Skeletal muscle satellite cell (primary cell): ENCODE measurements at regions not wholly inside any gene's neighbourhood (a gene's known extent, or its start where the extent isn't known, plus 50 kb on each side); places are given as distances from the start of the nearest gene placed in this dataset.

Experiments
- H3K27me3 ChIP-seq: 2 replicates; pipeline ENCODE4 v1.7.0; 2013; ENCODE audit warnings: low read length; ENCODE audit not compliant: control insufficient read depth, insufficient read depth
- H3K36me3 ChIP-seq: 2 replicates; pipeline ENCODE4 v1.7.0; 2013; ENCODE audit warnings: mild to moderate bottlenecking, control low read depth, low read length; ENCODE audit not compliant: insufficient read depth
- H3K4me1 ChIP-seq: 2 replicates; pipeline ENCODE4 v1.7.0; 2013; ENCODE audit warnings: low read length; ENCODE audit not compliant: control insufficient read depth, insufficient read depth
- H3K4me2 ChIP-seq: 2 replicates; pipeline ENCODE4 v1.7.0; 2013; ENCODE audit warnings: mild to moderate bottlenecking, low read length
- H3K4me3 ChIP-seq: 2 replicates; pipeline ENCODE4 v1.7.0; 2013; ENCODE audit warnings: low read length
- H3K9ac ChIP-seq: 2 replicates; pipeline ENCODE4 v1.7.0; 2013; ENCODE audit warnings: mild to moderate bottlenecking, low read depth, low read length, moderate library complexity
- H3K9me3 ChIP-seq: replicated peaks from 2 replicates; pipeline ENCODE4 v1.7.0; 2013; ENCODE audit warnings: mild to moderate bottlenecking, control low read depth, low read length

DNA sequence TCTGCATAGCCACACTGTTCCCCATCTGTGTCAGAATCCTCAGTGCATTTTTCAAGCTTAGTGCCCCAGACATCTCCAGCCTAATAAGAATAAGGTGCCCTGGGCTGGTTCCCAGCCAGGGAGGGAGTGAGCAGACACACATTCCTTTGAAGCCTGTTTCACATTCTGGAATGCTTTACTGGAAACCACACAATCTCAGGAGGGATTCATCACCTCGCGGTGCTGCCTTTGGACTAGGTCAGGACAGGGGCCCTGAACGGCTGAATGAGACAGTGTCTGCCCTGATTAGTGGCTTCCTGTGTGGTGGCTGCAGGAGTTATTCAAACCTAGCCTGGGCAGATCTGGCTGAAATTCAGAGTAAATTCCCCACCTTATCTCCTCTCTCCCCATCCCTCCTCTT is 108.0 kb upstream of the LDAH start:
- Histone ChIP-seq H3K9me3 (no peaks in the 10 kb centered on the region), H3K27me3 (peaks cover 3% of the 10 kb centered on the region), H3K9ac (no peak overlapping the region), H3K4me2 (peak overlapping the region; percentile 2), H3K4me3 (no peak overlapping the region), H3K4me1 (peaks cover 16% of the 10 kb centered on the region), H3K36me3 (no peaks in the 10 kb centered on the region)

DNA sequence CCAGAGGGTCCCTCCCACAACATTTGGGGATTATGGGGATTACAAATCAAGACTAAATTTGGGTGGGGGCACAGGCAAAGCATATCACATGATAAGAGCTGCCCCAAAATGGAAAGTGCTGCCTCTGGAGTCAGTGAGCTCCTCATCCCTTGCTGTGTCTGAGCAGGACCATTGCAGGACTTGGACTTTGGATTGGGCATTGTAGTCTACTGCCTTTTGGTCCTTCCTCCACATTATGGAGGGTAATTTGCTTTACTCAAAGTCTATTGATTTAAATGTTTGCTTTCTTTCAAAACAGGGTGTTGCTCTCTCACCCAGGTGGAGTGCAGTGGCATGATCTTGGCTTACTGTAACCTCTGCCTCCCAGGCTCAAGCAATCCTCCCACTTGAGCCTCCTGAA is 106.8 kb upstream of the LDAH start:
- Histone ChIP-seq H3K27me3 (peaks cover 8% of the 10 kb centered on the region), H3K9ac (no peak overlapping the region), H3K4me1 (peaks cover 16% of the 10 kb centered on the region), H3K9me3 (no peaks in the 10 kb centered on the region), H3K4me3 (no peak overlapping the region), H3K4me2 (no peak overlapping the region), H3K36me3 (no peaks in the 10 kb centered on the region)

DNA sequence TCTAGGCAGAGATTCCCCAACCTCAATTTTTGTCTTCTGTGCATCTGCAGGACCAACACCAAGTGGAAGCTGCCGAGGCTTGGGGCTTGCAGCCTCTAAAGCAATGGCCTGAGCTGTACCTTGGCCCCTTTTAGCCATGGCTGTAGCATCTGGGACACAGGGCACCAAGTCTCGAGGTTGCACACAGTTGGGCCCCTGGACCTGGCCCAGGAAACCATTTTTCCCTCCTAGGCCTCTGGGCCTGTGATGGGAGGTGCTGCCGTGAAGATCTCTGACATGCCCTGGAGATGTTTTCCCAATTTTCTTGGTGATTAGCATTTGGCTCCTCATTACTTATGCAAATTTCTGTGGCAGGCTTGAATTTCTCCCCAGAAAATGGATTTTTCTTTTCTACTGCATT is 105.7 kb upstream of the LDAH start:
- H3K27me3 ChIP-seq, result peaks cover 8% of the 10 kb centered on the region
- no peak overlapping the region for H3K9ac ChIP-seq
- H3K9me3 ChIP-seq, result no peaks in the 10 kb centered on the region
- H3K36me3 ChIP-seq, result no peaks in the 10 kb centered on the region
- H3K4me2 ChIP-seq, result no peak overlapping the region
- H3K4me1 ChIP-seq, result peaks cover 10% of the 10 kb centered on the region
- no peak overlapping the region for H3K4me3 ChIP-seq

DNA sequence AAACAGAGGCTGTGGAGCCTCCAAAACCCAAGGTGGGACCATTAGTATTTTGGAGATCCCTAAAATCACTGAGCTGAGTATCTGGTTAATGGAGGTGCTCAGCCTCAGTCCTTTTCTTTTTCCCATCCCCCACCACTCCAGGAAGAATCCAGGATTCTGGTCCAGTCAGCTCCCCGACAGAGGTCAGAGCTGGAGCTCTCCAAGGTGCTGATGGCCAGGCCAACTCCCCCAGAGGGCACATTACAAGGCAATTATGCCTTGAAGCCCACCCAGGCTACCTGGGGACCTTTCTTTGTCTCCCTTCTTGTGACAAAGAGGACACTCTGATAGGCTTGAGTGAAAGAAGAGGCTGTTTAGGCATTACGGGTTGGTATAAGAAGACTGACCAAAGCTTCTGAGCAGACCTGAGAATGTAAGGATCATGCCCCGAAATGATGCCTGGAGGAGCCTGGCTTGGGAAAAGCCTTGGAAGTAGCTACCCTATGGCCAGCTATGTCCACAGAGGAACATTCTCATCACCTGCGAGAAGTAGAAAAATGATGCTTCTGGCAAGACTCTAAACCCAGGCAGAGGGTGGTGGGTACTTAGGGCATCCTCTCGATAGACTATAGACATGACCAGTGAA is 102.5 kb upstream of the LDAH start:
- H3K9me3 ChIP-seq, result no peaks in the 10 kb centered on the region
- no peak overlapping the region for H3K9ac ChIP-seq
- H3K4me1 ChIP-seq, result no peaks in the 10 kb centered on the region
- no peak overlapping the region for H3K4me2 ChIP-seq
- H3K36me3 ChIP-seq, result no peaks in the 10 kb centered on the region
- H3K27me3 ChIP-seq, result peaks cover 8% of the 10 kb centered on the region
- H3K4me3 ChIP-seq, result no peak overlapping the region

DNA sequence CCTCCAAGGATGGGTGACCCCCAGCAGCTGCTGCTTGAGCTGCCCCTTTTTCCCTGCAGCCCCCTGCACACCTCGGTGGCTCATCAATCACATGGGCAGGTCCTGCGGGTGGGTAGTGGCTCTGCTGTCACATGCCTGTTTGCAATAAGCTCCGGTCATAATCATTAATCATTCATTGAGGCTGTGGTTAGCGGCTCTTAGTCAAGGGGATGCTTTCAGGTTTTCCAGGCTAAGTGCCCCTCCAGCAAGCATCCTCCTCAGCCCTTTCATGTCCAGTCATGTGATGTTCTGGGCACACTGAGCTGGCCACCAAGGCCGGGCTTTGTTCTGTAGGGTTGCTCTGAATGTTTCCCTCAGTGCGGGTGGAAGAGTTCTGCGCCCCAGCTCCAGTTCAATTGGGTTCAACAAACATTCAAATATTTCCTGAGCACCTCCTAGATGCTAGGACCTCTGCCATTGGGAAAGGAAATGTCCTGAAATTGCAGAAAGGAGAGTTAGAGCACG is 96.4 kb upstream of the LDAH start:
- H3K4me2 ChIP-seq, result no peak overlapping the region
- no peak overlapping the region for H3K9ac ChIP-seq
- H3K27me3 ChIP-seq, result no peaks in the 10 kb centered on the region
- H3K9me3 ChIP-seq, result no peaks in the 10 kb centered on the region
- H3K36me3 ChIP-seq, result no peaks in the 10 kb centered on the region
- peaks cover 23% of the 10 kb centered on the region for H3K4me1 ChIP-seq
- no peak overlapping the region for H3K4me3 ChIP-seq

DNA sequence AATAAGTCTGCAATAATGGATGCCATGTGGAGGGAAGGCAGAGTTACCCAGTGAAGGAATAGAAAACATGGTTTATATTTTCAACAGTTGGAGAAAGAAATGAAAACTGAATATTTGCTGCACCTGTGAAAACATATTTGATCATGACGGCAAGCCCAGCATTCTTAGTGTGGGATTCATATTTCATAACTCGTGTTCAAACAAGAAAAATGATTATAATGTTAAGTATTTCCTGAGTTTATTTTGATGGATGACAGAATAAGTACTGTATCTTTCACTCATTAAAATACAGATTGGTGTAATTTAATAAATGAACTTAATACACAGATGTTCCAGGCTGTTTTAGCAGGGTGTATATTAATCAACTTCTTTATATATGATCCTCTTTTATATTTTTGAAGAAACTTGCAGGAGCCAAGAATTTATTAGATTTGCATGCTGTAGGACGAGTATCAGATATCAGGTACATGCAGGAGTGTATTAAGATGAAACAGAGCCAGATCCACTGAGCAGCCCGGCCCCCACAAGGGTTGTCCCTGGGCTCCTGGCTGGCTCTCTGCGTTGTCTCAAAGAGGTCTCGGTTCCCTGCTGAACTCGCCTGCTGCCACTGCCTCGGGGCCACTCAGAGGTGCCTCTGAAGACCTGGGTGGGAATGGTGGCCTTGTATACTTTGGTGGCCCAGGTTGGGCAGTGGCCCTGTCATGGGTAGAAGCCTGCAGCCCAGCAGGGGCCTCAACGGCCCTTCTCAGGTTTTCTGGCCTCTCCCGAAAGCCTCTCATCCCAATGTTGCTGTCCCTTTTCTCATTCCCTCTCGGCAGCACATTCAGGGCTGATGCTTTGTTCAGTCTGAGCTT is 95.0 kb upstream of the LDAH start:
- H3K4me2 ChIP-seq, result peak overlapping the region; percentile 67
- H3K9me3 ChIP-seq, result no peaks in the 10 kb centered on the region
- peaks cover 23% of the 10 kb centered on the region for H3K4me1 ChIP-seq
- H3K4me3 ChIP-seq, result no peak overlapping the region
- H3K27me3 ChIP-seq, result no peaks in the 10 kb centered on the region
- H3K36me3 ChIP-seq, result no peaks in the 10 kb centered on the region
- peak overlapping the region; percentile 55 for H3K9ac ChIP-seq

DNA sequence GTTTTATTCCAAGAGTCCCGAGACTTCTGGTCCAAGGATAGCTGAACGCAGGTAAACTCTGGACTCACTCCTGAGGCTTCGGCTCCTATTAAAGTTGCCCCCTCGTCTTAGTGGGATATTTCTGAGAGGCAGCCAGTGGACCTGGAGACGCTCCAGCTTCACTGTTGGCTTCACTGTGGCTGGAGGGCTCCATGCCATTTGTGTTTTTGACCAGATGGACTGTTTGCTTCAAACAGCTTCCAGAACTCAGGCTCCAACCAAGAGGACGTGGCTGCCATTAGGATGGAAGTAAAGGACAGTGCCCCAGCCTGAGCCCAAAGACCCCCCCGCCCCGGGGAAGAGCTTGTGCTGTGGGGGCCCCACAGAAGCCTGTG is 94.4 kb upstream of the LDAH start:
- Histone ChIP-seq H3K4me1 (peaks cover 23% of the 10 kb centered on the region), H3K27me3 (no peaks in the 10 kb centered on the region), H3K9me3 (no peaks in the 10 kb centered on the region), H3K36me3 (no peaks in the 10 kb centered on the region), H3K4me2 (peak overlapping the region; percentile 67), H3K4me3 (no peak overlapping the region), H3K9ac (peak overlapping the region; percentile 55)

DNA sequence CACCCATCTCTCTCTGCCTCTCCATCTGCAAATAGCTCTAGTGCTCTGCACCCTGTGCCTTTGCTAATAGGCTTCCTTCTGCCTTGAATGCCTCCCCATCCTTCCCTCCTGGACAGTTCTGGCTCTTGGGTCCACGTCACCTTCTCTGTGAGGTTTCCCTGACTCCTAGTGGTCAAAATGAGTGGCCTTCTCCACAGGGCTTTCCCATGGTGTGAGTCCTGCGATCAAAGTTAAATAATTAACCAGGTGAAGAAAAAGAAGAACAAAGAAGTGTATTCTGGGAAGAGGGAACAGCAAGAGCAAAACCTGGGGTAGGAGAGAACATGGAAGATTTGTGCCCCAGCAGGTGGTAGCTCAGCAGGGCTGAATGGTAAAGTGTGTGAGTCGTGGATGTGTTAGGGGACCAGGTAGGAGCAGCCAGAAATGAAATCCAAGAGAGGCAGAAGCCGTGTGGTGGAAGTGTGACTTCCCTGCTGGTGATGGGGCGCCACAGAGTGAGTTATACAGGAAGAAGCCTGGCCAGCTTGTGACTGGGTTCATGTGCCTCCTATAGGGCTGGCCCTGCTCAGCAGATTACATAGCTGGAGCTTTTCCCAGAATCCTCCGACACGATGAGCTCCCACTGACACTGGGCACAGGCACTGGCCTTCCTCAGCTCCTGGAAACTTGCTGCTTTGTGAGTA is 93.8 kb upstream of the LDAH start:
- Histone ChIP-seq H3K36me3 (no peaks in the 10 kb centered on the region), H3K4me2 (peak overlapping the region; percentile 67), H3K4me3 (no peak overlapping the region), H3K9ac (peak overlapping the region; percentile 55), H3K9me3 (no peaks in the 10 kb centered on the region), H3K4me1 (peaks cover 23% of the 10 kb centered on the region), H3K27me3 (no peaks in the 10 kb centered on the region)

DNA sequence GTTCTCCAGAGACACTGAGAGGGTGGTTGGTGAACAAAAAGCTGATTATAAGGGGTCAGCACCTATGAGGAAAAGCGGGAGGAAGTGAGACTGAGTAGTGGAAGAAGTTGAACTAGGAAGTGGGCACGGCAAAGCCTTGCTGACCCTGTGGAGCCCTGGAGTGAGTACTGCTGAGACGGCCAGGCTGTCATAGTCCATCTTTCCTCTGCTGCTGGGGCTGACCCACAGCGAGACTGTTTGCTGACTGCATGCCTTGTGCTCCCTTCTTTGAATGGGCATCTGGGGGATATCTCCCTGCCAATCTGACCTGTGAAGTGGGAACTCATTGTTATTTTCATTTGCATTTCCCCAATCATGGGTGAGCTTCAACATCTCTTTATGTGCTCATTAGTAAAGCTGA is 92.4 kb upstream of the LDAH start:
- Histone ChIP-seq H3K4me3 (no peak overlapping the region), H3K36me3 (no peaks in the 10 kb centered on the region), H3K9ac (no peak overlapping the region), H3K27me3 (no peaks in the 10 kb centered on the region), H3K4me1 (peaks cover 23% of the 10 kb centered on the region), H3K4me2 (no peak overlapping the region), H3K9me3 (no peaks in the 10 kb centered on the region)

DNA sequence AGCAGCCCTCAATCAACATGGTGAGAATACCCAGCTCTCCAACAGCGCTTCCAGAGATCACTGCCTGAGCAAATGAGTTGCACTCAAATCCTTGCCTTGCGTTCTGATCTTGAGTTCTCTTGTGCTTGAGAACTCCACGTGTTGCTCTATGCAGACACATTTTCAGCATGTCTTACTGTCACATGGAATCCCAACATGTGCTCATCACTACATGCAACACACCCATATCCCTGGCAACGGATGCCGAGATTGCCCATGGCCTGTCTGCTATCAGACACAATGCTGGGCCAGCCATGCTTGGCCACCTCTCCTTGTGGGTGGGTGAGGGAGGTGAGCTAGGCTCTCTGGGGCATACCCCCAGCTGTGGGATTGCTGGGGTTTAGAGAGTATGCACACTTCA is 91.9 kb upstream of the LDAH start:
- Histone ChIP-seq H3K4me1 (peaks cover 23% of the 10 kb centered on the region), H3K9ac (no peak overlapping the region), H3K9me3 (no peaks in the 10 kb centered on the region), H3K4me2 (no peak overlapping the region), H3K4me3 (no peak overlapping the region), H3K27me3 (no peaks in the 10 kb centered on the region), H3K36me3 (no peaks in the 10 kb centered on the region)

DNA sequence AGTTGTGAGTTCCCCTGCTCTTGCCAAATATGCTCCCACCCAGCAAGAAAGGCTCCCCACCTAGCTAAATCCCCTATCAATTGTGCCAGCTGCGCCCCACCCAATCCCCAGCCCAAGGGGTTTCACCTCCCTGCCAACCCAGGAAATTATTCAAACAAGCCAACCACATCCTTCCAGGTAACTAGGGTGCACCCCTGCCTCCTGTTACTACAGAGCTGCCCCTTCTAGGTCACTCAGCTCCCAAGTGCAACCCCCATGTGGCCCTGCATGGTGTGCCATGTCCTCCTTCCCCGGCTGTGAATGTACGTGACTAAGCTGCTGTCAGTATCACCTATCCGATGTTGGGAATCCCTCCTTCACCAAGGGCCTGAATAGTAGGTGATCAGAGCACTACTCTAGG is 91.2 kb upstream of the LDAH start:
- Histone ChIP-seq H3K4me3 (no peak overlapping the region), H3K9ac (no peak overlapping the region), H3K36me3 (no peaks in the 10 kb centered on the region), H3K27me3 (no peaks in the 10 kb centered on the region), H3K9me3 (no peaks in the 10 kb centered on the region), H3K4me1 (peaks cover 23% of the 10 kb centered on the region), H3K4me2 (no peak overlapping the region)
